Ammon's horn (tissue), 1 donor: ENCODE measurements at regions not wholly inside any gene's neighbourhood (a gene's known extent, or its start where the extent isn't known, plus 50 kb on each side); places are given as distances from the start of the nearest gene placed in this dataset.

Experiments used
- DNase-seq: peaks from one replicate; pipeline ENCODE4 v3.0.0-alpha.2; 2016; ENCODE audit warnings: low spot score

DNA sequence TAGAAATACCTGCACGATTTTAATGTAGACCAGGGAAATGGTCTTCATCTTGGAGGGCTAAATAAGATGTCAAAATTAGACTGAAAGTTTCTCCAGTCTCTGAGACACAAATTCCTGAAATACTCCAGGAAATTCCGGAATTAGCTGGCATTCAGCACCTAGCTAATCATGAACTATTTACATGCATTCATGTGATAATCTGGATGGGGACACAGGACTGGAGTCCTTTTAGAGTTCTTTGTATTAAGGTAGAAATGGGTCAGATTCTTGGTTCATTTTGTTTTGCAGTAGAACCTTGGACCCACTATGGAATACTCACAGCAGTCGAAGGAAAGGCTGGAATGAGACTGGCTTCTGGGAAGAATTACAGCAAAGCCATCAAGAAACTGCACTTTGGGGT, 65.3 kb upstream of the MDFIC start:
- DNase-seq = no peak

DNA sequence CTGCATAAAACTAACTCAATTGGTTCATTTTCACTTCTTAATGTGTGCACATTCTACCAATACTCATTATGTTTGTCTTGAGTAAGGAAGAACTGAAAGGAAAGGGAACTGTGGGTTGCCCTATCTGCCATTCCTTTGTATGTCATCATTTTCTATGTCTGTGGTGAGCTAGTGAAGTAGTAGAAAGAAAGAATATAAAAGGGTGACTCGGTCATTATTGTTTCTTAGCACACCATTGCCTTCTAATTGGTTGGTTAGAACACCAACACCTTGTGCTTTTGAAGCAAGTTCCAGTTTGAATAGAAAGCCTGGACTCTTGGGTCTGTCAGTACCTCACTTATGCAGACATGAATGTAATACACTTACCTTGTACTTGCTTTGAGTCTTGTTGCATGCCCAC, 64.3 kb upstream of the MDFIC start:
- DNase-seq = no peak

DNA sequence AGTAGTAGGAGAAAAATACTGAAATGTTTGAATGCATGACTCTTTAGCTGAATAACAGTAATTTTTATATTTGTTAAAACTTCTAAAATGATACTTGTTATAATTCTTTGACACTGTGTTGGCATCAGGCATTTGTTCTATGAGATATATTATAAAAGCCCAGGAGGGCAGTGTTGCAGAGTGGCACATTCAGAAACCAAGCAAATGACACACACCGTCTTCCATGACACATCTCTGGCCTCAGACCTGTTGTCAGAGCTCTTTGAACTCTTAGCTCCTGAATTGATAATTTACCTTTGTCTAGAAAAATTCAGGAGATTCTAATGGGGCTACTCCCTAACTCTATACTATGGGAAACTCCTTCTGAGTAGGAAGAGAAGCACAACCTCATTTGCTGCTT, 62.4 kb upstream of the MDFIC start:
- DNase-seq = no peak

DNA sequence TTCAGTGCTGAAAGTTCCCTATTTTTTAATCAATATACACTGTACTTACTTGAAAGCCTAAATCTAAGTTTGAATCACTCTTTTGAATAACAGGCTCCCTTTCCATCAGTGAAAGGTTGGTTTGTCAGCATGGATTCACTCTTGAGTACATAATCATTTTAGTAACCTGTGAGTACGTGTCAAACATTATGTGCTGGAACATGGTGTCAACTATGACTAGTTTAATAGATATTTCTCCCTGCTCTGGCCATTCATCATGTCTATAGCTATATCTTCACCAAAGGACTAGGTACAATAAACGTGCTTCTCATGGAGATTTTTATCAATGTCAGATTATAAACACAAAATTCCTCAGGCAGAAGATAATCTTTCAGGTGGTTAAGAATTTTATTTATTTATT, 61.7 kb upstream of the MDFIC start:
- no peak for DNase-seq

DNA sequence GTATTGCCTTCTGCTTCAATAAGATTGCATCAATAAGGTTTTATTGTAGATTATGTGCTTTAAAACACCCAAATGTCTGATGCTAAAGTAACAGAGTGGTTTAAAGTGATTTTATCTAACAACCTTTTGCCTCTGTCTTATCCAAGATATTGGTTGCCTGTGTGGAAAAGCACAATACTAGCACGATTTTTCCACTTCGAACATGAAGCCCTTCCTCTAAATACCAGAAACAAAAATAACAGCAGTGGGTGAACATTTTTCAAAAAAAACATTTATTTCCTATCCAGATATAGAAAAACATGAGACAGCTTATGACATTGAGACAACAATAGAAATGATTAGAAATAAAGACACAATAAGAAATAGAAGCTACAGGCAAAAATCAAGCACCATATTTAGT, 59.5 kb upstream of the MDFIC start:
- DNase-seq = no peak

DNA sequence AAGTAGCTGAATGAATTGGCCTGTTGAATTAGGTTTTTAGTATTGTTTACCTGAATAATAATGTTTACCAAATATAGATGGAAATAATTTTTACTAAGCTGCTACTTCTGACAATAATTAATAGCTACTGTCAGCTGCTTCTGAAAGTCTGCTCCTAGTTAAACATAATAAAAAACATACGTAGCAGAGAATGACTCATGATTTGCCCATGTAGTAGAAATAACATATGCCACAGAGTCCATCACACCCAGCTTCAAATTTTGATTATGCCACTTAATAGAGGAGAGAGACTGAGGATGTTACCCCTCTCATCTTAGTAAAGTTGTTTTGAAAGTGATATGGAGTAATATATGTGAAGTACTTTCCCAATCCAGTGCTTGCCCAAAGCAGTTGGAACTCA, 57.6 kb upstream of the MDFIC start:
- no peak for DNase-seq

DNA sequence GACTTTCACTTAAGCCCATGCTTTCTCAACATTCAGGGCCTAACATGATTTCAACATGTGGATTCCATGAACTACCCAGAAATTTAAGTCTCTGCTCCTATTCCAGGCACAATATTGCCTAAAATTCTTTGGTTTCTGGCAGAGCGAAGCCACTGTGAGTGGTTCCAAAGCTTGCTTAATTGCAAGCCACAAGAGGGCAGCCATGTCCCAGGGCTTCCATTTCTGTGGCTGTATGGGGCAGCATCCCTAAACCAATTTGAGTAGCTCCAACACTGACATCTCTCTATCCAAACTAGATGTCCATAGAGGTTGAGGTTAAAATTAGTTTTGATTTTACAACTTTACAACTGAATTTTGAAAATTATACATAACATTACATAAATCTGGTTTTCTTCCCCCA, 56.3 kb upstream of the MDFIC start:
- peak; percentile 18 for DNase-seq
